ENCODE measurements at regions not wholly inside any gene's neighbourhood (a gene's known extent, or its start where the extent isn't known, plus 50 kb on each side); places are given as distances from the start of the nearest gene placed in this dataset.

DNA sequence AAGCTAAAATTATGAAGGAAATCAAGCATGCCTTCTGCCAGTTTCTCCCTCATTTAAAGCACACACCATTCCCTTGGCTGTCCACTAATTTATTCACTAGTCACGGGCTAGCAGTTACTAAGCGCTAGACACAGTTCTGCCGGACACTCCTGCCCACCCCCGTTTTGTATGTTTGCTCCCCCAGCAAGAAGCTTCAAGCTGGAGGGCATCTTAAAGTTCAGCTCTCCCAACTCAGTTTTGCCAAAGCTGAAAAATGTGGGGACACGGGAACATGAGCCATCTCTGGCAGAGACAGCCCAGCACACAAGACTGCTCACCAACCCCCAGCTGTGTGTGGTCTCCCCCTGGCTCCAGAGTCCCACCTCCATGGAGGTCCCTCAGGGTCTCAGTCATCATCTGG, 263.6 kb downstream of the BRD1 start:
- no peak for DNase-seq

DNA sequence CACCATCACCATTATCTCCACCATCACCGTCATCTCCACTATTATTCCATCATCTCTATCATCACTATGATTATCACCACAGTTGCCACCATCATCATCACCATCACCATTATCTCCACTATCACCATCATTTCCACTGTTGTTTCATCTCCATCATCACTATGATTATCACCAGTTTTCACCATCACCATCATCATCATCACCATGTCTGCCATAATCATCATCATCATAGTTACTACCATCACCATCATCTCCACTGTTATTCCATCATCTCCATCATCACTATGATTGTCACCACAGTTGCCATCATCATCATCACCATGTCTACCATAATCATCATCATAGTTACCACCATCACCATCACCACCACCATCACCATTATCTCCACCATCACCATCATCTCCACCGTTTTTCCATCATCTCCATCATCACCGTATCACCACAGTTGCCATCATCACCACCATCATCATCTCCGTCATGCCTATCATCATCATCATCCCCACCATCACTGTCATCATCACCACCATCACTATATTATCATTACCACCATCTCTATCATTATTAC, 264.9 kb downstream of the BRD1 start:
- DNase-seq, result no peak

- DNase-seq, result no peak
Measured at GRCh38 chr22:49561976-49562375, 265.7 kb downstream of the BRD1 start.

GRCh38 chr22:49561338-49561737, 266.3 kb downstream of the BRD1 start:
- no peak for DNase-seq

- no peak for DNase-seq
Measured at GRCh38 chr22:49555526-49555925, 272.1 kb downstream of the BRD1 start.

GRCh38 chr22:49554741-49555140, 272.9 kb downstream of the BRD1 start:
- no peak for DNase-seq

- DNase-seq, result no peak
Measured at GRCh38 chr22:49554296-49554625, 273.4 kb downstream of the BRD1 start.

- no peak for DNase-seq
Measured at GRCh38 chr22:49553518-49554295, 274.0 kb downstream of the BRD1 start.

GRCh38 chr22:49553076-49553475, 274.6 kb downstream of the BRD1 start:
- DNase-seq, result no peak

DNA sequence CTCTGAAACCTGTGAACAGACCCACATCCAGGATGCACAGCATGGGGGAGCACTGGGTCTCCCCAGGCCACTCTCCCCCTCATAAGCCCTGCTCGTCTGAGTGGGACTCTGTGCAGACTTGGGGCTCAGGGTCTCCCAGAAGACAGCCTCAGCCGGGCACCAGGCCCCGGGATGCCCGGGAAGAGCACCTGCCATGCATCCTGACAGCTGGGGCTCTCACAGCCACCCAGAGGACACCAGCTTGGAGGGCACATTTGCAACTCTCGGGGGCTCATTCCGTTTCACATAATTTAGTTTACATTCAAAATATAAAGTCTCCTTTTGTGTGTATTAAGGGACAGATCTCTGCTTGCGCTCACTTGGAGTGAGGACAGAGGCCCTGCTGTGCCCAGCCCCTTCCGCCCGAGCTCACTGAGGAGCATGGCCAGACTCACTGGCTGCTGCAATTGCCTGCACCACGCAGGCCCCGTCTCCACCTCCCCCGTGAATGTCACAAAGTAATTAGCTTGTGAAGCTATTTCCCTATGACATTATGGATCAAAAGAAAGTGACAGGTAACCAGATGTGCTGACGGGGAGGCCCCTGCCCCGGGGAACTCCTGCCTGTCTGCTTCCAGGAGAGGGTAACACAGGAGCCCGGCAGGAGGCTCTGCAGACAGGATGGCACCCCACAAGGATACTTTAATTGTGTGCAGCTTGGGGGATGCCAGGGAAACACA, 275.6 kb downstream of the BRD1 start:
- no peak for DNase-seq

GRCh38 chr22:49551446-49551845, 276.2 kb downstream of the BRD1 start:
- DNase-seq, result no peak

- DNase-seq, result no peak
Measured at GRCh38 chr22:49550766-49551362, 276.8 kb downstream of the BRD1 start.

GRCh38 chr22:49550141-49550430, 277.6 kb downstream of the BRD1 start:
- DNase-seq, result no peak

DNA sequence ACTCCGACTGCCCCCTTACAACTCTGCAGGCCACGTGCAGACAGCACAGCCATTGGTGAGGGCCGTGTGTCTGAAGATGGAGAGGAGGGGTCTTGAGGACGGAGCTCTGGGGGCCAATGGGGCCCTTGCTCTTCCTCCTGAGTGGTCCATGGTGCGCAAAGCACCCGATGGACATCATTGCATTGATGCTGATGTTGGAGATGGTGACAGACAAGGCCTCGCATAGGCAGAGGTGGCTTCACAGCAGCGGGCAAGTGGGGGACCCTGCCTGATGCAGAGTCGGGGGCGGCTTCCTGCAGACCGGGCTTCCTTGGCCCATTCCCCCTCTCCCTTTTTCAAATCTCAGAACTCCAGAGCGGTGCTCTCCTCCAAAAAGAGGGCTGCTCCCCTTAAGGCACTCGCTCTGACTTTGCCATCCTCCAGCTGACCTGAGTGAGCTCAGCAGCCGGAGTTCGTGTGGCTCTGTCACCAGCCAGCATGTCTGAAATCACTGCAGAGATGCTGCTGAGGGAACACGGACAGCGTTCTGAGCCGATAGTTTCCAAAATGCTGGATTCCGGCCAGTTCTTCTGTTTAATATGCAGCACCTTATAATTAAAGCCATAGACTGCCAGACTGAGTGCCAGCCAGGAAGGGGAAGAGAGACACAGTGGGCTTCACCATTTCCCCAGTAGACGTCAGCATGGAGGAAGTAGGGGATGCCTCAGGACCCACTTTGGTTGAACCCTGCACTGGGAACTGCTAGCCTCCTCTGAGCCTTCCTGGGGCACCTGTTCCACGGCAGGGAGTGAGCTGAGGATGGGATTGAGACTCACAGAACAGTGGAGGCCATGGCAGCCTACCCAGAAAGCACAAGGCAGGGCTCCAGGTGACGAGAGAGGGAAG, 278.2 kb downstream of the BRD1 start:
- DNase-seq, result no peak

DNA sequence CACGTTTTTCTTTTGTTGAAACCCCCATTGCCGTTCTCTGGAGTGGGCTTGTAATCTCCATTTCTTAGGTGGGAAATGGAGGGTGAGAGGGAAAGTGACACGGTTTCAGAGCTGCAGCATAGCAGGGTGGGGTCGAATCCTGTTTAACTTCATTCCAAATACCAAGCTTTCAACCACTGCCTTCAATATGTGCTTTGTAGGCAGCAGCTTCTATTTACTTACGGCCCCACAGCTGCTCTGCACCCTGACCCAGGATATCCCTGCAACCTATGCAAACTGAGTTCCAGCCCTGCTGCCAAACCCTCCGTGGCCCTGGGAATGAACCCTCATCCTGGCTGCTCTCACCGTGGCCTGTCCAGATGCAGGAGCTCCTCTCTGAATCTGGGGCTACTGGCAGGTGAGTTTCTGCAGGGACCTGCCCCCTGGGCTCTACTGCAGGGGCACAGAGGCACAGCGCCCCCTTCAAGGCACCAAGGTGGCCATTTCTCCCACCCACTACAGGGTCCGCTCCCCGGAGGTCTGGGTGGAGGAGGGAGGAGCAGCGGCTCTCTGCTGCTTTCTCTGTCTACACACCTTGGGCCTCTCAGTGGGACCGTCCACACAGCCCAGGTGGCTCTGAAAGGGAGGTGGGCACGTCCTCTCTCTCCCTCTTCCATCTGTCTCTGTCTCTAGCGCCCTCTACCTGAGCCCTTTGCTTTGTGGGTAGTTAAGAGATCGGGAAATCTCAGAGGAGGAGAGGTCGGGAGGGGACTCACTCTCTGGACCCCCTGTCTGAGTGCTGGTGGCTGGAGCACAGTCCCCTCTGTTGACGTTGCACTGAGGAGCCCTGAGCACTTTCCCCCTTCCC, 279.1 kb downstream of the BRD1 start:
- no peak for DNase-seq

DNA sequence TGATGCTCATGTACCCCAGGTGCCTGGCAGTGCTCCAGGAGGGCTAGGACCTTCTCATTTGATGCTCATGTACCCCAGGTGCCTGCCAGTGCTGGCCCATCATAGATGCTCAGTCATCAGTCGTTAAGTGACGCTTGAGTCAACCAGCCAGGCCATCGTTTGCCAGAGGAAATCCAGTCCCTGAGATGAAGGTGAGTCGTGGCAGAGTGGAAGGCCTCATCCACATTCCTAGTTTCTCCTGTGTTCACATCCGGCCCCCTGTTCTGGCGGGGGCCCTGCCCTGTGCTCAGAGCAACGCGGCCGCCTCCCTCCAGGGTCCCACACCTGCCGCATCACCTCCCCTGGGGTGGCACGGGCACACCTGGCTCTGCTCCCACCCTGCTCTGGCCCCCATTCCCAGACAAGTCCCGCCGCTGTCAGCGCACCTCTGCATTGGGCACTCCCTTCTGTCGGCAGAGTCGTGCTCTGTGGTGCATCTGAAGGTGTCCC, 279.9 kb downstream of the BRD1 start:
- DNase-seq, result no peak

- DNase-seq, result no peak
Measured at GRCh38 chr22:49546811-49547585, 280.7 kb downstream of the BRD1 start.

DNA sequence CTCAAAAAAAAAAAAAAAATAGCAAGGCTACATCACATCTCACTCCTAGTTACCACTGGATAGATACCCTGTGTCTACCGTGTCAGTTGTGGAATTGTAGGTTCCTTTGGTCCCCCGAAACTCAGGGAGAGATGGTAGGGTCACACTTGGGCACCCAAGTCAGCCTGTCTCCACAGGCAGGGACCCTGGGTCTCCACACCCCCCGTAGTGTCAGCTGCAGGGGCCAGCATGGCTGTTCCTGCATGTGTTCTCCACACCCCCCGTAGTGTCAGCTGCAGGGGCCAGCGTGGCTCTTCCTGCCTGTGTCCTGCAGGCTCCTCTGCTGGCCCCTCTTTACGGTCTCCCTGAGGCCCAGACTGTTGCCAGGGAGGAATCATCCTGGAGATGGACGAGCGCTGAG, 282.1 kb downstream of the BRD1 start:
- DNase-seq, result no peak

- no peak for DNase-seq
Measured at GRCh38 chr22:49544286-49544685, 283.4 kb downstream of the BRD1 start.

DNA sequence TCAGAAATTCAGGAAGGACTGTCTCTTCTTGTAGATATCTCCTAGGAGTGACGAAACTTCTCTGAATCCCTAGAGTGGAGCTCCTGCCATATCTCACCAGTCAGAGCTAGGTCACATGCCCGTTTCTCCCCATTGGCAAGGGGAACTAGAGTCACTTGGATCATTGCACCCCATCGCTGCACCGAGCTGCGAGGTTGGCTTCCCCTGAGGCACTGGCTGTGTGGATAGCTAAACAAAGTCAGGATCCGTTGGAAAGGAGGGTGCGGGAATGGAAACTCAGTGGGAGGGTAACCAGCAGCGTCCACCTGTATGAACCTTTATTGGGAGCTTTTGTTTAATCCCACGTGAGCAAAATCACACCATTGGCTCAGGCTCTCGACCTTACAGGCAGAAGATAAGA, 283.8 kb downstream of the BRD1 start:
- no peak for DNase-seq

DNA sequence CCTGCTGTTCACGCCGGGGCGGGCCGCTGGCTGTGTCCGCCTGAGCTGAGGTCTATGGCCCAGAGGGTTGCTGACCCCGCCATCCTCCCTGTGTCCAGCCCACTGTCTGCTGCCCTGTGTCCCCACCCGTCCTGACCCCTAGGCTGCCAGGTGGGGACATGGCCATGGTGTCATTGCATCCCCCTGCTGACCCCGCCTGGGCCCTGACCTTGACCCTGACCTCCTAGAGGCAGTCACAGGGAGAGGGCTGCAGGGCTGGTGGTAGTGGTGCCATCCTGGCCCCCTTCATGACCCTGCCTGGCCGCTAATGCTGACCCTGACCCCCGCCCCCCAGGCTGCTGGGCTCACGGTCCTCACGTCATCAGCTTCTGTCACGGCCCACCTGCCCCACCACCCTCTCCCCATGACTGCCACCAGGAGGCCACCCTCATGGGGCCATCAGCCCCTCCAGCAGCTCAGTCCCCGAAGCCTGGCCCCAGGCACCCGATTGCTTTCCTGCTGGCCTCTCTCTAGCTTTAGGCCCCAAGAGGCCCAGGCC, 285.9 kb downstream of the BRD1 start:
- no peak for DNase-seq

Data from dermis blood vessel endothelial cell (primary cell).